ENCODE measurements at regions not wholly inside any gene's neighbourhood (a gene's known extent, or its start where the extent isn't known, plus 50 kb on each side); places are given as distances from the start of the nearest gene placed in this dataset.

DNA sequence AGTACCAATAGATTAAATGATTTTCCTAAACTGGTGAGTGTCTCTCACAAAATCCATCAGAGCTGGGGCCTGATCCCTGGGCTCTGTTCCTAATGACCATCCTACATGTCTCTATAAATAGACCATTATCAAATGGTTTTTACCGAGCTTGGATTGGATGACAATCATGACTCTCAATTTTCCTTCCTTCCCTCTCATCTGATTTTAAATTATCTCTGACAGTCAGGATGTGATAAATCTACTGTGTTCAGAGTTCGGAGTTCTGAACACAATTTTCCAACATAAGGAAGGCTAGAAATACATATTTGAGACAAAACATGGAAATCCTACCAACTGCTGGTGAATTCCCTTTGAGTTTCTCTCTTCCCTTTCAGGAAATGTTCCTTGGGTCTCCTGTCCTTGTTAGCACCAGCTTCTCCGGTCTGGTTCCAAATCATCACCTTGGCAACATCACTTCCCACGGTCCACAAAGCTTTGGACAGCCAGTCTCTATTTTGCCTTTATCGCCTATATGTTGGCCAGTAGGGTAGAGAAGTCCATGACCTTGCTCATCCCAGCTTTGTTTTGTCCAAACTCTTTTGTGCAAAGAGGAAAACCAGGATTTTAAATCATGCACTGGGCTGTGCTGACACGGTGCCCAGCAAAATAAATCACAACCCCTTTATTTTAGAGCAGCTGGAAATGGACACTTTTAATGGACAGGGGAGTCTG, 139.6 kb upstream of the ITGA6 start:
- Histone ChIP-seq H2BK120ac (ENCODE audit: low read depth, low read length) (no peak overlapping the region), H3K79me1 (ENCODE audit: low read depth, low read length) (no peaks in the 10 kb centered on the region), H3K9me3 (replicated peaks in 1 of 2; ENCODE audit: control insufficient read depth in 2 of 2, insufficient read depth in 1 of 2, low read depth in 1 of 2, low read length in 2 of 2) (peaks cover 0 to 2% of the 10 kb centered on the region in 2 donors), H2BK15ac (ENCODE audit: low read length) (no peak overlapping the region), H3K27ac (replicated peaks; ENCODE audit: low read length) (no peak overlapping the region), H4K91ac (ENCODE audit: low read depth, low read length, poor library complexity) (no peak overlapping the region), H3K18ac (ENCODE audit: low read length) (no peak overlapping the region), H3K36me3 (replicated peaks in 1 of 2; ENCODE audit: control insufficient read depth in 2 of 2, insufficient read depth in 2 of 2, low read length in 2 of 2) (no peaks in the 10 kb centered on the region), H3K14ac (ENCODE audit: low read length) (no peak overlapping the region), H3K4me1 (ENCODE audit: control insufficient read depth in 2 of 2, insufficient read depth in 1 of 2, low read depth in 1 of 2, low read length in 2 of 2) (peaks cover 23 to 31% of the 10 kb centered on the region in 2 donors), H3K4me3 (ENCODE audit: low read length in 2 of 2) (no peak overlapping the region), H2BK12ac (ENCODE audit: low read length) (no peak overlapping the region), H2AFZ (ENCODE audit: low read length) (peak overlapping the region; percentile 30), H3K9ac (ENCODE audit: low read depth, low read length, poor library complexity) (no peak overlapping the region), H2BK5ac (ENCODE audit: low read length) (no peak overlapping the region), H3K4ac (ENCODE audit: low read length) (no peak overlapping the region), H2AK5ac (ENCODE audit: low read depth, low read length) (no peak overlapping the region), H3K4me2 (ENCODE audit: insufficient read depth, low read length, poor library complexity, severe bottlenecking) (no peak overlapping the region), H3K23ac (ENCODE audit: low read depth, low read length, poor library complexity) (no peak overlapping the region), H3K27me3 (ENCODE audit: control insufficient read depth in 3 of 3, insufficient read depth in 3 of 3, low read depth in 1 of 3, low read length in 3 of 3) (no peaks in the 10 kb centered on the region), H4K8ac (ENCODE audit: low read depth, low read length) (no peak overlapping the region)
- no CpG with 5 or more reads among the region's 6 CpGs for WGBS, 2 donors (ENCODE audit: extremely low coverage in 2 of 2, insufficient read length in 2 of 2, insufficient replicate concordance in 1 of 2)
- no peak for DNase-seq (ENCODE audit: low spot score)

DNA sequence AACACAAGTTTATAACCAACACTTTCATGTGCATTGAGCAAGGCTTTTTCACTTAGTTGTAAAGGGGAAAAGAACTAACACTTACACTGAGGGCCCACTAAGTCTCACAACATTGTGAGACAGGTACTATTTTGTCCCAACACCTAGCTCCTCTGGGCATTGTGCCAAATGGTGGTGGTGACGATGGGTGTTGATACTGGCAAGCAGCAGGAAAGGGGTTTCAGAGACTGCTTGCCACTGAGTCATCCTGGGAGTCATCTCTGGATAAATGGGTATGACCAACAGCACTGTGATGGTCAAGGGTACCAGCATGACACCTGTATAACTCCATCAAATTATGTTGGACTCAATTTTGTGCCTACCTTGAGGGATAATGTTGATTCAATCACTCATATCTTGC, 138.8 kb upstream of the ITGA6 start:
- Histone ChIP-seq H2BK120ac (ENCODE audit: low read depth, low read length) (no peak overlapping the region), H3K18ac (ENCODE audit: low read length) (peak overlapping the region; percentile 49), H4K91ac (ENCODE audit: low read depth, low read length, poor library complexity) (no peak overlapping the region), H2BK5ac (ENCODE audit: low read length) (no peak overlapping the region), H3K9me3 (replicated peaks in 1 of 2; ENCODE audit: control insufficient read depth in 2 of 2, insufficient read depth in 1 of 2, low read depth in 1 of 2, low read length in 2 of 2) (peaks cover 0 to 2% of the 10 kb centered on the region in 2 donors), H3K27me3 (ENCODE audit: control insufficient read depth in 3 of 3, insufficient read depth in 3 of 3, low read depth in 1 of 3, low read length in 3 of 3) (no peaks in the 10 kb centered on the region), H3K4ac (ENCODE audit: low read length) (no peak overlapping the region), H2AK5ac (ENCODE audit: low read depth, low read length) (no peak overlapping the region), H3K4me2 (ENCODE audit: insufficient read depth, low read length, poor library complexity, severe bottlenecking) (no peak overlapping the region), H3K4me1 (ENCODE audit: control insufficient read depth in 2 of 2, insufficient read depth in 1 of 2, low read depth in 1 of 2, low read length in 2 of 2) (peaks cover 20 to 31% of the 10 kb centered on the region in 2 donors), H3K36me3 (replicated peaks in 1 of 2; ENCODE audit: control insufficient read depth in 2 of 2, insufficient read depth in 2 of 2, low read length in 2 of 2) (no peaks in the 10 kb centered on the region), H3K23ac (ENCODE audit: low read depth, low read length, poor library complexity) (no peak overlapping the region), H2BK12ac (ENCODE audit: low read length) (no peak overlapping the region), H3K14ac (ENCODE audit: low read length) (no peak overlapping the region), H3K4me3 (ENCODE audit: low read length in 2 of 2) (no peak overlapping the region), H3K79me1 (ENCODE audit: low read depth, low read length) (no peaks in the 10 kb centered on the region), H3K27ac (replicated peaks; ENCODE audit: low read length) (no peak overlapping the region), H2BK15ac (ENCODE audit: low read length) (no peak overlapping the region), H3K9ac (ENCODE audit: low read depth, low read length, poor library complexity) (no peak overlapping the region), H4K8ac (ENCODE audit: low read depth, low read length) (no peak overlapping the region), H2AFZ (ENCODE audit: low read length) (no peak overlapping the region)
- DNase-seq (ENCODE audit: low spot score): no peak
- no CpG with 5 or more reads among the region's 1 CpG for WGBS, 2 donors (ENCODE audit: extremely low coverage in 2 of 2, insufficient read length in 2 of 2, insufficient replicate concordance in 1 of 2)

DNA sequence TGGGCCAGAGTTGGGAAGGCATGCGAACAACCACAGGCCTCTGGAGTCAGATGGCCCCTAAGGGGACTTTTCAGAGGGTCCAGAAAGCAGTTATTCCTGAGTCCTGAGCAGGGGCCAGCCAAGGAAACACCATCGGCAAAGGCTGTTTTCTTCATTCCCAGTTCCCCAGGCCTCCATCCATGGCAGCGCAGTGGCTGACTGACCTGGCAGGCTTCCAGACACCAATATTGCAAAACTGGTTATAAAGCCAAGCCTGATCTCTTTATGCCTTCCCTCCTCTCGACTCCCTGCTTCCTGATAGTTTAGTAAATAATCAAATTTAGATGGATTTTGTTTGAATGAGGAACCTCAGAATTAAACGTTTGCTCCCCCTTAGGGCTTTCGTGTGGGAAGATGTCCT, 133.4 kb upstream of the ITGA6 start:
- Histone ChIP-seq H3K4me2 (ENCODE audit: insufficient read depth, low read length, poor library complexity, severe bottlenecking) (no peak overlapping the region), H3K36me3 (replicated peaks in 1 of 2; ENCODE audit: control insufficient read depth in 2 of 2, insufficient read depth in 2 of 2, low read length in 2 of 2) (no peaks in the 10 kb centered on the region), H3K79me1 (ENCODE audit: low read depth, low read length) (no peaks in the 10 kb centered on the region), H2AK5ac (ENCODE audit: low read depth, low read length) (no peak overlapping the region), H4K91ac (ENCODE audit: low read depth, low read length, poor library complexity) (no peak overlapping the region), H3K9ac (ENCODE audit: low read depth, low read length, poor library complexity) (no peak overlapping the region), H2BK120ac (ENCODE audit: low read depth, low read length) (no peak overlapping the region), H2BK5ac (ENCODE audit: low read length) (no peak overlapping the region), H2BK15ac (ENCODE audit: low read length) (no peak overlapping the region), H3K9me3 (replicated peaks in 1 of 2; ENCODE audit: control insufficient read depth in 2 of 2, insufficient read depth in 1 of 2, low read depth in 1 of 2, low read length in 2 of 2) (peaks cover 0 to 2% of the 10 kb centered on the region in 2 donors), H3K27me3 (ENCODE audit: control insufficient read depth in 3 of 3, insufficient read depth in 3 of 3, low read depth in 1 of 3, low read length in 3 of 3) (peaks cover 0 to 4% (median 0%) of the 10 kb centered on the region in 3 experiments), H3K18ac (ENCODE audit: low read length) (no peak overlapping the region), H3K14ac (ENCODE audit: low read length) (no peak overlapping the region), H4K8ac (ENCODE audit: low read depth, low read length) (no peak overlapping the region), H3K4me1 (ENCODE audit: control insufficient read depth in 2 of 2, insufficient read depth in 1 of 2, low read depth in 1 of 2, low read length in 2 of 2) (peaks cover 0 to 1% of the 10 kb centered on the region in 2 donors), H2AFZ (ENCODE audit: low read length) (peak overlapping the region; percentile 29), H3K4me3 (ENCODE audit: low read length in 2 of 2) (no peak overlapping the region), H3K27ac (replicated peaks; ENCODE audit: low read length) (no peak overlapping the region), H2BK12ac (ENCODE audit: low read length) (no peak overlapping the region), H3K4ac (ENCODE audit: low read length) (no peak overlapping the region), H3K23ac (ENCODE audit: low read depth, low read length, poor library complexity) (no peak overlapping the region)
- no peak for DNase-seq (ENCODE audit: low spot score)
- WGBS, 2 donors (ENCODE audit: extremely low coverage in 2 of 2, insufficient read length in 2 of 2, insufficient replicate concordance in 1 of 2): no CpG with 5 or more reads among the region's 6 CpGs

DNA sequence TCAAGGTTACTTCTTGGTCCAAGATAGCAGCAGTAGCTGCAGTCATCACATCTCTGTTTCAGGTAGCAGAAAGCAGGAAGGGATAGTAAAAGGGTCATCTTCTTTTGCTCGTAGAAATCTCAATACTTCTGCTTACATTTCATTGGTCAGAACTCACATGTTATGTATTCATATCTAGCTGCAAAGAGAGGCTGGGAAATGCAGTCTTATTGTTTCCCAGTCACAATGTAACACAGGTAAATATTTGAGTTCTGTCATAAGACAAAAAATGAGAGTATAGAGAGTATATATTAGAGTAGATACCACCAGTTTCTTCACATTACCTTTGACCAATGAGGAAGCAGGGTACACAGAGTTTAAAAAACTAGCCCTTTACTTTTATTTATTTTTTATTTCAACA, 132.4 kb upstream of the ITGA6 start:
- Histone ChIP-seq H4K91ac (ENCODE audit: low read depth, low read length, poor library complexity) (no peak overlapping the region), H3K14ac (ENCODE audit: low read length) (no peak overlapping the region), H2BK15ac (ENCODE audit: low read length) (no peak overlapping the region), H2AFZ (ENCODE audit: low read length) (no peak overlapping the region), H3K4me1 (ENCODE audit: control insufficient read depth in 2 of 2, insufficient read depth in 1 of 2, low read depth in 1 of 2, low read length in 2 of 2) (peaks cover 0 to 1% of the 10 kb centered on the region in 2 donors), H3K9ac (ENCODE audit: low read depth, low read length, poor library complexity) (no peak overlapping the region), H3K4me2 (ENCODE audit: insufficient read depth, low read length, poor library complexity, severe bottlenecking) (no peak overlapping the region), H3K23ac (ENCODE audit: low read depth, low read length, poor library complexity) (no peak overlapping the region), H2AK5ac (ENCODE audit: low read depth, low read length) (no peak overlapping the region), H2BK120ac (ENCODE audit: low read depth, low read length) (no peak overlapping the region), H2BK12ac (ENCODE audit: low read length) (no peak overlapping the region), H3K79me1 (ENCODE audit: low read depth, low read length) (no peaks in the 10 kb centered on the region), H3K27ac (replicated peaks; ENCODE audit: low read length) (no peak overlapping the region), H2BK5ac (ENCODE audit: low read length) (no peak overlapping the region), H3K18ac (ENCODE audit: low read length) (no peak overlapping the region), H3K27me3 (ENCODE audit: control insufficient read depth in 3 of 3, insufficient read depth in 3 of 3, low read depth in 1 of 3, low read length in 3 of 3) (peaks cover 0 to 4% (median 0%) of the 10 kb centered on the region in 3 experiments), H3K36me3 (replicated peaks in 1 of 2; ENCODE audit: control insufficient read depth in 2 of 2, insufficient read depth in 2 of 2, low read length in 2 of 2) (no peaks in the 10 kb centered on the region), H3K4ac (ENCODE audit: low read length) (no peak overlapping the region), H3K4me3 (ENCODE audit: low read length in 2 of 2) (no peak overlapping the region), H3K9me3 (replicated peaks in 1 of 2; ENCODE audit: control insufficient read depth in 2 of 2, insufficient read depth in 1 of 2, low read depth in 1 of 2, low read length in 2 of 2) (peaks cover 0 to 2% of the 10 kb centered on the region in 2 donors), H4K8ac (ENCODE audit: low read depth, low read length) (no peak overlapping the region)
- WGBS, 2 donors (ENCODE audit: extremely low coverage in 2 of 2, insufficient read length in 2 of 2, insufficient replicate concordance in 1 of 2): no CpG with 5 or more reads among the region's 1 CpG
- no peak for DNase-seq (ENCODE audit: low spot score)
